ENCODE measurements at regions not wholly inside any gene's neighbourhood (a gene's known extent, or its start where the extent isn't known, plus 50 kb on each side); places are given as distances from the start of the nearest gene placed in this dataset.
"Not testable (repeated sequence)": the region's sequence is repeated elsewhere in the genome, so short reads cannot be mapped to it uniquely, and the experiment has no call there.

DNA sequence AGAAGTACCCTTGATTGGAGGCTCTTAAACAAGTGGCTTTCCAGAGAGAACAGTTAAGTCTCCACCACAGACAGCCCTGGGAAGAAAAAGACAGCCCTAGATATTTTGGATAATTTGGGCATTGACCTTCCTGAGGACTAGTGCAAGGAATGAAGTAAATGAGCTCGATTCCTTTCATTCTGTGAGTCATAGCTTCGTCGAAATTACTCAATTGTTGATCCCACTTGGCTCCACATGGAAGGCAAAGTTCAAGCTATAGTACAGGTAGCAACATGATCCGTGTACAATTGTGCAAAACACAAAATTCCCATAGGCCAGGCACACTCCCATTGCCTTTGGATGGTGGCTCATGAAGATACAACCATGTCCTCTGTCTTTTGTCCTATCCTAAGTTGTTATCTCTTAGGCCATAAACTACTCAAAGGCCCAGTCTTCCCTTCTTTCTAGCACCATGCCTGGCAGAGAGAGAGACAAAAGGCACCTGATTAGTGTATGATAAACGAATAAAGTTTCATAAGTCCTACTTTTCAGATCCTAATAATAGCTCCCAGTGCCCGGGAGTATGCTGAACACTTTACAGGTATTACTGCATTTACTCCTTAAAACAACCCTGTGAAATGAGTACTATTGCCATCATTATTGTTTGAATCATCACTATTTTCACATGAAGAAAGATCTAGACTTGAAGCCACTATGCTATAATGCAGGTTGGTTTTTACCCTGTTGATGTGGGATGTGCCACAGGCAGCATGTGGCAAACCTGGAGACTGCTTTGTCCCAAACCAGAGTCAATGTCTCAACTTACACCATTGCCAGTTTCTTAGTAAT is 116.7 kb upstream of the RANBP3L start:
- TF ChIP-seq, protein P1, sequence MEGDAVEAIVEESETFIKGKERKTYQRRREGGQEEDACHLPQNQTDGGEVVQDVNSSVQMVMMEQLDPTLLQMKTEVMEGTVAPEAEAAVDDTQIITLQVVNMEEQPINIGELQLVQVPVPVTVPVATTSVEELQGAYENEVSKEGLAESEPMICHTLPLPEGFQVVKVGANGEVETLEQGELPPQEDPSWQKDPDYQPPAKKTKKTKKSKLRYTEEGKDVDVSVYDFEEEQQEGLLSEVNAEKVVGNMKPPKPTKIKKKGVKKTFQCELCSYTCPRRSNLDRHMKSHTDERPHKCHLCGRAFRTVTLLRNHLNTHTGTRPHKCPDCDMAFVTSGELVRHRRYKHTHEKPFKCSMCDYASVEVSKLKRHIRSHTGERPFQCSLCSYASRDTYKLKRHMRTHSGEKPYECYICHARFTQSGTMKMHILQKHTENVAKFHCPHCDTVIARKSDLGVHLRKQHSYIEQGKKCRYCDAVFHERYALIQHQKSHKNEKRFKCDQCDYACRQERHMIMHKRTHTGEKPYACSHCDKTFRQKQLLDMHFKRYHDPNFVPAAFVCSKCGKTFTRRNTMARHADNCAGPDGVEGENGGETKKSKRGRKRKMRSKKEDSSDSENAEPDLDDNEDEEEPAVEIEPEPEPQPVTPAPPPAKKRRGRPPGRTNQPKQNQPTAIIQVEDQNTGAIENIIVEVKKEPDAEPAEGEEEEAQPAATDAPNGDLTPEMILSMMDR (IDR thresholded peaks at IDR 0.05; ENCODE audit: control insufficient read depth, insufficient read depth, low read depth, low read length, missing control alignments) = no peak
- no peak for DNase-seq (ENCODE audit: low read depth)
- no peak overlapping the region for H3K4me3 ChIP-seq (ENCODE audit: control insufficient read depth, low read depth, low read length)

DNA sequence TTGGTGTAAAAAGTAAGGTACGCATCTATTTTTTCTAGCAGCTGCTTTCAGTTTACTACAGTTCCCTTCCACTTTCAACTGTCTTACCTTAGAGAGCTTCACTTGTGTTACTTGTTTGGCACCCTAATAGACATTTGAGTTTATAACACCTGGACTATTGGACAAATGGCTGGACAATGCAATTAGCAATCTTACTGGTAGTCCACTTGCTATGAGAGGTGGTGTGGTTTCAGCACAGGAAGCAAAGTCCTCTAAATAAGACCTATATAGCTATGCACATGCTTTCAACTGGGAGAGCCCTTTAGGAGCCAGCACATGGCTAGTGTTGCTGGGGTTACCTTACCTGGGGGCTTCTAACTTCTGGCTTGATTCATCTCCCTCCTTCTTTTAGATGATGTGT is 119.6 kb upstream of the RANBP3L start:
- no peak for DNase-seq (ENCODE audit: low read depth)
- TF ChIP-seq, protein P1 (IDR thresholded peaks at IDR 0.05; ENCODE audit: control insufficient read depth, insufficient read depth, low read depth, low read length, missing control alignments) = no peak

DNA sequence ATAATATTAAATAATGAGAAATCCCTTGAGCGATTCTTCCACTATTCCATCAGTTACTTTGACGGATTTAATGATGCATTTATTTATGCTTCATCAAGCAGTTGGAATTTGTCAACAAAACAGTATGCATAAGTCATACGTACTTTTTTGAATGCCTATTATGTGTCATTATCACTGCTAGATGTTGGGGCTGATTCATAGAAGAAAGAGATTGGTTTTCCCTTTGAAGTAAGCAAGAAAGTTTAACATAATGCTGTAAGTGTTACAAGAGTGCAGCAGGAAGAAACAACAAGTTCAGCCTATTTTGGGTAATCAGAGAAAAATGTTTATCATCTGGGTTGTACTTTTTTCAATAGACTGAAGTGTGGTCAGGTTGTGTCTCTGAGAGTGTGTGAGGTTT is 121.2 kb upstream of the RANBP3L start:
- TF ChIP-seq, protein P1 (IDR thresholded peaks at IDR 0.05; ENCODE audit: control insufficient read depth, insufficient read depth, low read depth, low read length, missing control alignments) = no peak
- no peak for DNase-seq (ENCODE audit: low read depth)

More for the DNA sequence above, 119.6 kb upstream of the RANBP3L start:
- no peak overlapping the region for H3K4me3 ChIP-seq (ENCODE audit: control insufficient read depth, low read depth, low read length)

DNA sequence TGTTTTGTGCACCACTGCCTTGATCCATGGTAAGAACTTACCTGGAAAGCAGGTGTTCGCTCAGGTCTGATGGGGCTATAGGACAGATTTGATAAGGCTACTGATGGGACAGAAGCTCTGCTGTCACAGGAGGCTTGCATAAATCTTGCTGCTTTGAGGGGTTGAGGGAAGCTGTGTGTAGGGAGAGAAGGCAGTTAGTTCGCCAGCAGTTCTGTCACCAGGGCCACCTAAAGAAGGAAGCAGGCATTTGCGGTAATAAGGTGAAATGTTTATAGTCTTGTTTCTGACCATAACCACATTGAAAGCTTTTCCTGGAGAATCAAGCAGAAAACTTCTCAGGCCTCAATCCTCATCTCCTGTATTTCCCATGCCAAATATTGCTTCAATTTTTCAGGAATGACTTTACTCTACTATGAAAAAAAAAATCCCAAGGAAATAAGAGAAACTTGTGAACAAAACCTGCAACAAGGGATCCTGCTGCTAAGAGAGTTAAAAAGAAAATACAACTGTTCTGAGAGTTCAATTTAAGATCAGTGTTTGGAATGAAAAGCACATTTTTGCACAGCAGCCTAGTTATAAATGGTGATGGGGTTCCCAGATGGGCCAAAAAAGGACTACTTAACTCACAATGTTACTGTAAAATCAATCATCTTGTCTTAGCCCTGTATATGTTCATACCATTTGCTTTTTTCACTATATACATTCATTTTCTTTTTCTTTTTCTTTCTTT is 122.0 kb upstream of the RANBP3L start:
- TF ChIP-seq, protein P1 (IDR thresholded peaks at IDR 0.05; ENCODE audit: control insufficient read depth, insufficient read depth, low read depth, low read length, missing control alignments) = no peak
- H3K4me3 ChIP-seq (ENCODE audit: control insufficient read depth, low read depth, low read length) = no peak overlapping the region
- no peak for DNase-seq (ENCODE audit: low read depth)

More for the DNA sequence above, 121.2 kb upstream of the RANBP3L start:
- H3K4me3 ChIP-seq (ENCODE audit: control insufficient read depth, low read depth, low read length) = no peak overlapping the region

DNA sequence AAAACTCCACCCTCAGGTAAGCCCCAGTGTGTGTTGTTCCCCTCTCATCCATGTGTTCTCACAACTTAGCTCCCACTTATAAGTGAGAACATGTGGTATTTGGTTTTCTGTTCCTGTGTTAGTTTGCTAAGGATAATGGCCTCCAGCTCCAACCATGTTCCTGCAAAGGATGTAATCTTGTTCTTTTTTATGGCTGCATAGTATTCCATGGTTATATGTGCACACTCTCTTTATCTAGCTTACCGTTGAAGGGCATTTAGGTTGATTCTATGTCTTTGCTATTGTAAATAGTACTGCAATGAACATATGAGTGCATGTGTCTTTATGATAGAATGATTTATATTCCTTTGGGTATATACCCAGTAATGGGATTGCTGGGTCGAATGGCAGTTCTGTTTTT is 124.4 kb upstream of the RANBP3L start:
- H3K4me3 ChIP-seq (ENCODE audit: control insufficient read depth, low read depth, low read length); DNase-seq (ENCODE audit: low read depth): not testable (repeated sequence)

DNA sequence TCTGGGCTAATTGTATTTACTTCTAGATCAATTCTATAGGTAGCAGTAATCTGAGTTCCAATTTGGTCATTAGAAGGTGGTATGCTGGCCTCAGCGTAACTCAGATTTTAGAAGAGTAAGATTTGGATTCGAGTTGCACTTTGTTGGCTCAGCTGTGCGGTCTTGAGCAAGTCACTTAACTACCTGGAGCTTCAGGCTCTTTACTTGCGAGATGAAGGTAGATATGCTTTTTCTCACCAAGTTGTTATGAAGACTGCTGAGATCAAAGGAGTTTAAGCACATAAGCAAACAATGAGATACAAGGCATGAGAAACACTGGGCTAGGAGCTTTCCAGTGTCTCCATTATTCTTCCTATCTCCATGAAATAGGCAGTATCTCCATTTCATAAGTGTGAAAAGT is 133.8 kb upstream of the RANBP3L start:
- H3K4me3 ChIP-seq (ENCODE audit: control insufficient read depth, low read depth, low read length) = no peak overlapping the region
- no peak for DNase-seq (ENCODE audit: low read depth)
- TF ChIP-seq, protein P1 (IDR thresholded peaks at IDR 0.05; ENCODE audit: control insufficient read depth, insufficient read depth, low read depth, low read length, missing control alignments) = no peak

DNA sequence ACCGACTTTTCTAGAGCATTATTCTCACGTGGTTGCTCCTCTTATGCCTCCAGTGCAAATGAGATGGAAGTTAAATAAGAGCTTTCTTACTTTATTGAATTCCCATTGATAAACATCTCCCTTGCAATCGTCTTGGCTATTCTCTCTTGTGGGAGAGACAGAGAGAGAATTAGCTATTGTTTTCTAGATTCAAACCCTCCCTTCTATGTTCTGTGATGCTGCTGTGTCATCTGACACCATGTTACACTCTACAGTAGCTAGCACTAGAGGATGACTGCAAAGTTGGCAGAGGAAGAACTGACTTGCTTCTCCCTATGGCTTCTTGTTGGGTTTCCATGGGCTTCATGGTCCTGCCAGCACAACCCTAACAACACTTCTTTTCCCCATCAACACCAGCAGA is 134.6 kb upstream of the RANBP3L start:
- no peak for DNase-seq (ENCODE audit: low read depth)
- TF ChIP-seq, protein P1 (IDR thresholded peaks at IDR 0.05; ENCODE audit: control insufficient read depth, insufficient read depth, low read depth, low read length, missing control alignments) = no peak
- no peak overlapping the region for H3K4me3 ChIP-seq (ENCODE audit: control insufficient read depth, low read depth, low read length)
